T-helper 9 cell (primary cell): ENCODE measurements at regions not wholly inside any gene's neighbourhood (a gene's known extent, or its start where the extent isn't known, plus 50 kb on each side); places are given as distances from the start of the nearest gene placed in this dataset.
"Not testable (repeated sequence)": the region's sequence is repeated elsewhere in the genome, so short reads cannot be mapped to it uniquely, and the experiment has no call there.

Experiments used
- DNase-seq: peaks from one replicate; pipeline ENCODE4 v3.0.0-alpha.2; 2020

DNA sequence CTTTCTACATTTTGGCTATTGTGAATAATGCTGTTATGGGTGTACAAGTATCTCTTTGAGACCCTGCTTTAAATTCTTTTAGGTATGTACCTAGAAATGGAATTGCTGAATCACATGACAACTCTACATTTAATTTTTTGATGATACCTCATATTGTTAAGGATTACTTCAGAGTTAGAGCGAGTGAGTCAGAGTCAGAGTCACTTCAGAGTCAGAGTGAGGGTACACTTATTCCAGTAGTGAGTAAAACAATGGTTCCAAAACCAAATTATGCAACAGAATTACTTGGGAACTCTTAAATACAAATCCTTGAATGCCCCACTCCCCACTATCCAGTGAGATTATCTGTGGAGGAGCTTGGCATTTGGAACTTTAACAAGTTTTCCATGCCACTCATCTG, 50.3 kb upstream of the SNRK start:
- DNase-seq = no peak

DNA sequence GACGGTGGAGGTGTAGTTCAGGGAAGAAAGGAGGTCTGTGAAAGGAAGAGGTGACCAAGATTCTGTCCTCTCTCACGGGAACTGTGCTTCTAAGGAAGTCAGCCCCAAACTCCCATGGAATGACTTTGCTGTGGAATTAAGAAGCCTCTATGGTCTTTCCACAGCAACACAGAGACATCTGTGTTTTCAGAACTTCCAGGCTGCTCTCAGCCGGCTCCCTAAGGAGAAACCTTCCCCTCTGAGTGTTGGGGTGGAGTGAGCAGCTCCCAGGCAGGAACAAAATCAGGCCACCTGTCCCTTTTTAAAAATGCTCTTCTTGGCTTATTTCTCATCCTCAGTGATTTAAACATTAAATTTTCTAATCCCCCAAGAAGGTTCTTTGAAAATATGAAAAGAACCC, 53.3 kb upstream of the SNRK start:
- DNase-seq = no peak

DNA sequence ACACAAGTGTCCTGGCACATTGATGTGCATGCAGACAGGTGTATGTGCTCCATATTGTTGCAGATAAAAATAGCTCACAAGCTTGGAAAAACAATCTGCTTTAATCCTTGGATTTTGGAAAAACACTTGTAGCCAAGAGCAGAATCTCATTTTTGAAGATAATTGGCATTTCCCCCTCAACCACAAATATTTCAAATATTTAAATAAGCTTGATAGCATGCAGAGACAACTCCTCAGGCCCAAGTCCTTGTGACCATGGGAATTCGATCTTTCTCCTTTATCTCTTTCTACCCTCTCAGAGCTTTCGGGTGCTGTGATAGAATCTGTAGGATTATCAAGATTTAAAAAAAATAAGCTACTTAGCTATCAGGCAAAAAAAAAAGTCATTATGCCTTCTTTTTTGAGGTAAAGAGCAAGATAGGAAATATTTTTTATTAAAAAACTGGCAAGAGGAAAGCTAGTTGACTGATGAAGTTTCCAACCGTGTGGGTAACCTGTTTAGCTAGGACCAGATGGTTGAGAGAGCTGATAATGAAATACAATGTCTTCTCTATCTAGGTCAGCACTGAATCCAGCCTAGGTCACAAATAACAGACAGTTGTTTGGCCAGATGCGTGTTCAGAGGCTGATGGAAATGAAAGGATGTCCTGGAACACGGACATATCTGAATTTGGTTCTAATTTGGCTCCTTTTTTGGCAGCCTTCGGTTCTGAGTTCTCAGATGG, 54.9 kb upstream of the SNRK start:
- DNase-seq = no peak

DNA sequence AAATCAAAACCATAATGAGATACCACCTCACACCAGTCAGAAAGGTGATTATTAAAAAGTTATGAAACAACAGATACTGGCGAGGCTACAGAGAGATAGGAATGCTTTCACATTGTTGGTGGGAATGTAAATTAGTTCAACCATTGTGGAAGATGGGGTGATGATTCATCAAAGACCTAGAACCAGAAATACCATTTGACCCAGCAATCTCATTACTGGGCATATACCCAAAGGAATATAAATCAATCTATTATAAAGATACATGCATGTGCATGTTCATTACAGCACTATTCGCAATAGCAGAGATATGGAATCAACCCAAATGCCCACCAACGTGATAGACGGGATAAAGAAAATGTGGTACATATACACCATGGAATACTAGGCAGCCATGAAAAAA, 56.5 kb upstream of the SNRK start:
- not testable (repeated sequence) for DNase-seq

DNA sequence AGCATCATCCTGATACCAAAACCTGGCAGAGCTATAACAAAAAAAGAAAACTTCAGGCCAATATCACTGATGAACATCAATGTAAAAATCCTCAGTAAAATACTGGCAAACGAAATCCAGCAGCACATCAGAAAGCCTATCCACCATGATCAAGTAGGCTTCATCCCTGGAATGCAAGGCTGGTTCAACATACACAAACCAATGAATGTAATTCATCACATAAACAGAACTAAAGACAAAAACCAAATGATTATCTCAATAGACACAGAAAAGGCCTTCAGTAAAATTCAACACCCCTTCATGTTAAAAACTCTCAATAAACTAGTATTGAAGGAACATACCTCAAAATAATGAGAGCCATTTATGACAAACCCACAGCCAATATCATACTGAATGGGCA, 58.7 kb upstream of the SNRK start:
- DNase-seq = not testable (repeated sequence)

DNA sequence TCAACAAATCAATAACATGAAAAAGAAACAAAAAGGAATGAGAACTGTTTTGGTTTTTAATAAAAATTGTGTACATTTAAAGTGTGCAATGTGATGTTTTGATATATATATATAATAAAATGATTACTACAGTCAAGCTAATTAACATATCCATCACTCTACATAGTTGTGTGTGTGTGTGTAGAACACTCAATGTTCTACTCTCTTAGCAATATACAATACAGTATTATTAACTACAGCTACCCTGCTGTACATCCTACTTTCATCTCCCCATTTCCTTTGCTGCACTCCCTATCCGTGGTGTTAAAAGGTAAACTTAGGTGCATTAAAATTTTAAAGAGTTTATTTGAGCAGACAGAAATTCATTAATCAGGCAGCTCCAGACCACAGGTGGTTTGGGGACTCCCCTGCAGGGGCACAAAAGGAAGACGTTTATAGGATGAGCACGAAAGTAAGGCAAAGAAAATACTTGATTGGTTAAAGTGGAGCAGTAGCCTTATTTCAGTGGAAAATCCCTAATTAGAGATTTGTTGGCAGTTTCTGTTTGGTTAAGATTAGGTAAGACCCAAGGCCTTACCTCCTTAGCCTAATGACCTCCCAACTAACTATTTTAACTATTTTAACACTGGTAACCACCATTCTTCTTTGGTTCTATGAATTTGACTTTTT, 61.8 kb upstream of the SNRK start:
- no peak for DNase-seq

DNA sequence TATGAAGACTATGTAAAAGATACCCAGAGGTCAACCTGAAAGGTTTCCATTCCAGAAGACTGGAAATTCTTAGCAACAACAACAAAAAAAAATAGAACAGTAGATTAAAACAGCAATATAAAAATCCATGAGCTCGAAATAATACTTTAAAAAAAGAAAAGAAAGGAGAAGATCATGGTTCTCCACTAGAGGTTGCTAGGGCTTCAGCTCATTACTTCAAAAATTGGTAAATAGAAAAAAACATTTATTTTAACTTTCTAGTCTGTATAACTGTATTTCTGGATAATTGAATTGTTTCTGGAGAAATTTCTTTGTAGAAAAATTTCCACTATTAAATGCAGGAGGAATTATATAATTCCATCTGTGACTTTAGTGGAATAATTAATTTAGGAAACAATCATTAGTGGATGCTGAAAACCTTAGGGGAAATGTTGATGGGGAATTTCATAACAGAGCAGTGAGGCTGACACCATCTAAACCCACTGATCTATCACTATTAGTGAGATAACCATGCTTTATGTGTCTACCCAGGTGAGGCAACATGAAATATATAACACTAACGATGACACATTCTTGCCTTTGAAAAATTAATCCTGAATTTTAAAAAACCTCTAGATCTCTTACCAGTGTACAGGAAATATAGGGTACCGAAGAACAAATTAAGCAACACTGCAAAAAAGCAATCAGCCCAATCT, 62.5 kb upstream of the SNRK start:
- DNase-seq = no peak

DNA sequence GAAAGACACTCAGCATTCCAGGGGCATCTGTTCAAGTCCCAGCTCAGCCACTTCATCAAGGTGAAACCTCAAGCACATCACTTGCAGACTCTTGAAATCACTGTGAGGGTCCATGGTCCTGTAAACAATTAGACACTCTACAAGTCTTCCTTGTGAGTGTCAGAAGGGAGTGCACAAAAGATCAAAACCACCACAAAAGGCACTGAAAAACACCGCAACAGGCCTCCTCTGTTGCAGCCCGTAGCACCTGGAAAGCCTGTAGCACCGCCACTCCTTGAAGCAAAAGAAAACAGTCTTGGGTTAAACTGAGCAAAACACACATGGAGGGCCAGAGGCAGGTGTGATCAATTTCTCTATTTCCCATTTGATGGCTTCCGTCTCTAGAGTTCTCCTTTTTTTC, 63.8 kb upstream of the SNRK start:
- no peak for DNase-seq

DNA sequence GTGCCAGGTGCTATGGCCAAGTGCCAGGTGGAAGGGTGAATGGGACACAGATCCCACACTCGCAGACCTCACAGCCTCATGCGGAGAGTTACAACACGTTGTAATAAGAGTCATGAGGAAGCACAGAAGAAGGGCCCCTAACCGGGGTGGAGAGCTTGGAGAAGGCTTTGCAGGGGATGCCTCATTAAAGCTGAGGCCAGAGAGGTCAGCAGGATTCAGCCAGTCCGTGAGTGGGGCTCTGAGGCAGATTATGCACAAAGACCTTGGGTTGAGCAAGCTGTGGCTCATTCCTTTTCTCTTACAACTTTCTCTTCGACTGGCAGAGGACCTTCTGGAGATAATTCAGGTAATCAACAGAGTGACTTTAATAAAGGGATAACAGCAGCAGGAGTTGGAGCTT, 65.3 kb upstream of the SNRK start:
- no peak for DNase-seq

DNA sequence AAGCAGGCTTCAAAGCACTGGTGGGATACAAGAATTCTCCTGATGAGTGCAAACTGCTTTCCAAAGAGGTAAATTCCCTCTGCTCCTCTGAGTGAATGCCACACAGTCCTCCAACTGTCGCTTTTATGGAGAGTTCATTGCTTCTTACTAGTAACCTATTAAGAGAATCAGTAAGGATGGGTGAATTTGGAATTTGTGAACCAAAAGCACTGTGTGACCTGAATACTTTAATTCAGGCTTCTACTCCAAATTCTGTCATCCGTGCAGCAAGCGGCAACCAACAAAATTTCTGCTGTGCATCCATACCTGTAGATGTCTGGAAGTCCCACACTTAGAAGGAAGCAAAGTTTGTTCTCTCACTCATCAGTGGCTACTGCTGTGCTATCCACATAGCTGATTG, 66.7 kb upstream of the SNRK start:
- DNase-seq = no peak

DNA sequence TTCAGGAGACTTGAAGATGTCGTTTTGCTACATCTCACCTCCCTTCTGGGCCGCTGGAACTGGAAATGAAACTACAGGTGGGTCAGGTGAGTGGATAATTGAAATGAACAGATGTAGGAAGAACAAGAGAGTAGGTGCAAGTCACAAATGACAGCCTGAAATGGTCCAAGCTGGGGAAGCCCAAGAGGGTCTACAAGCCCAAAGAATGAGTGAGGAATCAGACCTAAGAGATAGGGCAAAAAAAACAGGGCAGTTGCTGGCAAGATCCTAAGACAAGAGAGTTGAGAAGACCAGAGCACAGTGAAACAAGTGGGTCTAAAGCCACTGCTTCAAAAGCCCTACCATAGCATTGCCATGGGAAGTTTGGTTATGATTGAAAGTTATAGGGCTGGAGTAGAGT, 67.4 kb upstream of the SNRK start:
- no peak for DNase-seq

DNA sequence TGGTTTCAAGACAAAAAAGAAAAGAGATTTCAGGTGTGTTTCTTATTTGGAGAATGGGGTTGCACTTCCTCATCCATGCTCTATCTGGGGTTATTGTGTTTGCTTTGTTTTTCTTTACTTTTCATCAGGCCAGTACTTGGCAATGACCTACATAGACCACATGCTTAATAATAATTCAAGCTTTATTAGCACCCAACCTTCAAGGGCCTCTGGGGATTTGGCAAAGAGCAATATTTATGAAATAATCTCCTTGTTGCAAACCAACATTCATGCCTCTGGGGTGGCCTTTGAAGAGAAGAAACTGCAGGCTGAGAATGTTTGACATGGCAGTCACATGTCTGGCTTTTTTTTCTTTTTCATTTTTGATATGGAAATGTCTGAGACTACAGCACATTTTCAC, 68.2 kb upstream of the SNRK start:
- DNase-seq = no peak

DNA sequence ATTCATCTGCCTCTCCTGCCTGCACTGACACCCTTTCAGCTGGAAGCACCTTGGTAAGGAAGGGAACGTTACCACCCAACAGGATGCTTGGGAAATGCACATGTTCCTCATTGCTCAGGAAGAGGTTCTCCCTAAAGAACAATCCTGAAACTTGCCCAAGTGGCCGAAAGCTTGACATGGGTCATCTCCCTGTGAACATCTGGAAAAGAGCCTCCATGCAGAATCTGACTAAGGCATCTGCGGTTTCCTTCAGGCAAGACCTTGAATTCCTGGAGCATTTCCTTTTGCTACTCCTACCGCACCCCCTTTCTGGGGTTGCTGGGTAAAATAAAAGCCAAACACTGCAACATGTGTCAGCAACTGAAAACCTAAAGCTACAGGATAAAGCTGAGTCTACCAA, 68.7 kb upstream of the SNRK start:
- DNase-seq = no peak

DNA sequence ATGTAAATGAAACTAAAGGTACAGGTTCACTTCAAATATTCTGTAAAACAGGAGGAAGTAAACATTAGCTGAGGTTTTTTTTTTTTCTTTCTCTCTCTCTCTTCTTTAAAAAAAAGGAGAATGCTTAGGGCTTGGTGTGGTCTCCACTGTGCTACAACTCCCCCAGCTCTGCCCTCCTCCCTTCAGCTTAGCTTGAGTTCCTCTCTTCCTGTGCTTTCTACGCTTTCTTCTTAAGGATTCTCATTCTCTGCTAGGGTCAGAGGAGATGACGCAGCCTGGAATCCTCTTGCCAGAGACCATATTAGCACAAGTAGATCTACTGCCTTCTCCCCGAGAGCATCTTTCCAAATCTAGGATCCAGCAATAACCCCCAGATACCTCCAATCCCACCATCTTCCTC, 69.1 kb upstream of the SNRK start:
- DNase-seq = no peak

DNA sequence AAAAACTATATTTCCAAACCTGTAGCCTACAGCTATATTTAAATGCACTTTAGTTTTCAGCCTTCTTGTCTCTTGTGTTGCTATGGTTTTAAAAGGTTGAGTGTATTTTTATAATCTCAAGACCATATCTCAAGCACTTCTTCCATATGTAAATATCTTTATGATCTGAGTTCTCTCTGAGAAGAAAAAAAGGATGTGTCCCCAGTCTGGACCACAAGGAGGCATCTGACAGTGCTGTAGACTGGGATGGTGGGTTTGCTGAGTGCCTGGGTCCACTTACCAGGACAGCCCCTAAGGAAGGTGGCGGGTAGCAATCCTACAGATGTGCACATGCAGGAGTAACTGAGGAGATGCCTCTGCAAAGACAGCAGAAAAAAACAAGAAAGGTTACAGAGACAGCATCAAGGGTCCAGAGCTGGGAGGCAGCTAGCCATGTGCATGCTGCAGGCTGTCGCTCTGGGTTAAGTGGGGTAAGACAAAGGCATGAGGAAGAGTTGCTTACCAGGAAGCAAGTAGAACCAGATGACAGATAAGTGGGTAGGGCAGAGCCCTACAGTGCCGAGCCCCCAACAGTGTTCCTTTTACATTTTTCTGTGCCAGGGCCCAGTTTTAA, 70.6 kb upstream of the SNRK start:
- no peak for DNase-seq

DNA sequence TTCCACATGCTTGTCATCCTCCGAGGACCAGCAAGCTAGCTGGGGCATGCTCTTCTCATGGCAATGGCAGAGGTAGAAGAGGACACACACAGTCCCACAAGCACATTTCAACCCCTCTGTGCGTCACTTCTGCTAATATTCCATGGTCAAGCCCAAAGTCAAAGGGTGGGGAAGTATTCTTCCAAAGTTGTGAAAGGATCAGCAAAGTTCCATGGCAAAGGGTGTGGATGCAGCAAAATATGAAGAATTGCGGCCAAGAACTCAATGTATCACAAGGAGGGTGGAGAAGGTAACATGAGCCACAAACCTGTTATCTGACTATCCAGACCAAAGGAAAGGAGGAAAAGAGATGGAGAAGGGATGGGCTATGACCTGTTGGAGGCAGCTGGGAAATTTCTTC, 71.2 kb upstream of the SNRK start:
- no peak for DNase-seq

DNA sequence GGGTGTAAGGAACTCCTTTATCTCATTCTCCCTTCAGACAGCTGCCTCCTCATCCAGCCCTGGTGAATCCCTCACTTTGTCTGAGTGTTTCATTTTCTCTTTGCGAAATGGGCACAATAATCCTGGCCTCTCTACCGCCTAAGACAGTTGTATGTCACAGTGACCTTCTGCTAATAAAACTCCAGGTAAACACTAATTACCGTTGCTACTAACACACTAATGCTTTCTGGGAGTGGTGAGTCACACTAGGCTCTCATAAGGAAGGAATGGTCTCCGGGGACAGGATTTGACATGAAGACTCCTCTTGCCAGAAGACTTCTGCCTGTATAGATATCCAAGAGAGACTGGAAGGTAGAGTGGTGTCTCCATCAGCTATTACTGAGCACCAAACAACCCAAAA, 71.7 kb upstream of the SNRK start:
- no peak for DNase-seq

DNA sequence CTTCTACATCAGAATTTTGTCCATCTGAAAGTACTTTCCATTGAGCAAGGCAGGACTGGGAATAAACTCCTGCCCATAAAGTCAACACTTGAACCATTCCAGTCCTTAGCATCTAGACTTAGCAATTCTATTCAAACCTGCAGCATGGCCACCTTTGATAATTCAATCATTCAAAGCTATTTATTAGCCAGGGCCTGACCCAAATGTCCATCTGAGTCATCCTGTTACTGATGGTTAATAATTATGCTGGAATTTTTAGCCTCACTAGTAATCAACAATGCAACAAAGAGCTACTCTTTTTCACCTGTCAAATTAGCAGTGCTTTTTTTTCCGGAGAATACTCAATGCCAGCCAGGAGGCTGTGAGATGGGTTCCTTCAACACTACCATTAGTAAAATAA, 72.7 kb upstream of the SNRK start:
- DNase-seq = no peak

DNA sequence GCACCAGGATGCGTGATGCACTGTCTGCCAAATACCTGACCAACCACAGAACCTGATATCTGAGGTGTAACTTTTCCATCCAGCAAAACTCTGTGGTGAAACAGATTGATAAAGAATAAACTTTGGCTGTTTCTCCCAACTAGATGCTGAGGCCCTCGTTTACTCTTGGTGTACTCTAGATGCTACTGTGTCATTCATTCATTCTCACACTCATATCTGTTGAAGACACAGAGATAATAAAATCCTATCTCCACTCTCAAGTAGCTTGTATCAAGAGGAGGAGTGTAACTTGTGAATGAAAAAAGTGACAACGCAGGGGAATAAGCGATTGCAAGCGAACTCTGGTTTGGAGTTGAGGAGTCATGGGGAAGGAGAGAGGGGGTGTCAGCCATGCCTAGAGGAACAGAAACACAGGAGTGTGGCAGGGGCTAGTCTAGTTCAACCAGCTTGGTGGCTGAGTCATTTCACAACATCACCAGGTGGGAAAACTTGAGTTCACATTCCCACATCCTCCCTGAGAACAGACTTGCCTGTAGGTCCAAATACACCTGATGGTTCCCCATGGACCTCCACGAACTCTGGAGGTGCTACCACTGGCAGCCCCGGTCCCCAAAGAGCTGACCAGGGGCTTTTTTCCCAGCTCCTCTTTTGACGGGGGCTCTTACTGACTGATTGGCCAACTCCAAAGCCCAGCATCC, 73.3 kb upstream of the SNRK start:
- DNase-seq = no peak

DNA sequence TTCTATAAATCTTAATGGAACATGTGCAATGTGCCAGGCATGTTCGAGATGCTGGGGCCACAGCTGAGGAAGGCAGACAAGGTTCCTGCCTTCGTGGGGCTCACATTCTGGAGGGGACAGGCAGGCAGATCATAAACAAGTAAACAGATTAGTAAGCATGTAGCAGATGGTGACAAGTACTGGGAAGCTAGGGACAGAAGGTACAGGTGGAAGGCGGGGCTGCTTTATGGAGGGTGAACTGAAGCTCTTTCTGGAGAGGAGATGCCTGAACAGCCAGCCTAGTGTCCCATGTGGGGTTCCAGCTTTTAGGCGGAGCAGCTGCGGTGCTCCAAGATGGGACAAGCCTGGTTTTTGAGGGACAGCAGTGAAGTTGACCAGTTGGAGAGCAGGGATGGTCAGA, 74.7 kb upstream of the SNRK start:
- DNase-seq = no peak

DNA sequence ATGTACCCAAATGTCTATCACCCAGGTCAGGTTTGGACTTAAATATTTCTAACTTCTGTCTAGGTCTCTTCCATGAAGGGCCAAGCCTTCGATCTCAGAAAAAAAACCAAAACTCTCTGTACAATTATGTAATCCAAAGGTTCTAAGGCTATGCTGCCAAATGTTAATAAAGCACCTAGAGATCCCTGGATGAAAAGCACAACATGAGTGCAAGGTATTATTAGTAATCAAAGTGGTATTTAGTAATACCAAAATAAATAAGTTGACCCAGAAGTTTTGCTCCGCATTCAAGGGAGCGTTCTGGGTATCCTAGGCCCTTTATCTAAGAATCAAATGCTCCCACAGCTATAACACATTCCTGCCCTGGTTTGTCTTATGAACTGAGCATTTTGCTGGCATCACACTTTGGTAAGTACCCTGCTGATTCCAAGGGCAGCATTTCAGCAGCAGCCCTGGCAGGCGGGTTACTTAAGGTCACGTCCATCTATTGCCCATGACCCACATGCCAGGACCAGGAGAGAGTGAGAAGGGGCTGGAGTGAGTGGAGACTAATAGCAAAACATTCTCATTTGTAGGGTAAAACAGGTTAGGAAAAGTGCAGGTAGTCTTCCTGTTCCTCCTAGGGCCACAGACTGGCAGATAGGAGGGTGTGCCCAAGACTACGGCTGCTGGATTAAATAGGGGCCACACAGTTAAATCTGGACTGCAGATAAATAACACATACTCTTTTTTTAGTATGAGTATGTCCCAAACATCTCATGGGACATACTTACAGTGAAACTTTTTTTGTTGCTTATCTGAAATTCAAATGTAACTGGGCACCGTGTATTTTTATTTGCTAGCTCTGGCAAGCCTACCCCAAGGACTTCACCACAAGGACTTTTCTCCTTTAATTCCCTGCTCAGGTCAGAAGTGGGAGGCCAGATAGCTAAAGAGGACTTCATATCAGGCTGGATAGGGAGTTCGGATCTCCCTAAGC, 76.0 kb upstream of the SNRK start:
- DNase-seq = no peak

DNA sequence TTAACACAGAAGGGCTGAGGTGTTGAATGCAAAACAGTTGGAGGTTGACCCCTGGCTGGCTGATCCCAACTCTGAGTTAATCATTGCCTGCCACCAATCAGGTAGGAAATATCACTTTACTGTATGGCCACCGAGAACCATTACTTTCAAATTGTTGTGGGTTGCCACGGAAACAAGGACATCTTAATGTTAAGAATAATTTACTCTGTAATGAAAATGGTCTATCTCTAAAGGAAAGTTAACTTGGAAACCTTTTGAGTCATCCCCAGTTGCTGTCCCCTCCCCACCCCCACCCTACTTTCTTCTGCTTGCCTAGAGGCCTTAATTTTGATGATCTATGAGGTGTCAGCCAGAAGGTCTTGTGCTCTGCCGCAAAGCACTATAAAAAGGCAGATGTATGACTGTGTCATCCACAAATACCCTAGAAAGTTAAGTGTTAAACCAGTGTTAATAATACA, 78.7 kb upstream of the SNRK start:
- DNase-seq = no peak
